ENCODE measurements at regions not wholly inside any gene's neighbourhood (a gene's known extent, or its start where the extent isn't known, plus 50 kb on each side); places are given as distances from the start of the nearest gene placed in this dataset.

- TF ChIP-seq ZSCAN29 (IDR thresholded peaks at IDR 0.05), result no peak
- TF ChIP-seq ZZZ3 (IDR thresholded peaks at IDR 0.05; ENCODE audit: control insufficient read depth, insufficient read length, low read depth), result no peak
- no peak for TF ChIP-seq CBX3 (IDR thresholded peaks at IDR 0.05; ENCODE audit: borderline replicate concordance, low read depth)
- TF ChIP-seq BCL11A (IDR thresholded peaks at IDR 0.05; ENCODE audit: low read depth, low read length), result no peak
- no peak for TF ChIP-seq SPI1 (IDR thresholded peaks at IDR 0.05; ENCODE audit: borderline replicate concordance, insufficient read depth, low read depth, low read length)
- TF ChIP-seq NFXL1 (IDR thresholded peaks at IDR 0.05; ENCODE audit: borderline replicate concordance), result no peak
- TF ChIP-seq EGR1 (IDR thresholded peaks at IDR 0.05; ENCODE audit: borderline replicate concordance in 1 of 2, low read depth in 2 of 2, low read length in 2 of 2), result no peak
- no peak for TF ChIP-seq NR2C2 (IDR thresholded peaks at IDR 0.05; ENCODE audit: borderline replicate concordance, control insufficient read depth, insufficient read length, low read depth)
- no peak for TF ChIP-seq KAT2A (conservative IDR thresholded peaks at IDR 0.05; ENCODE audit: control insufficient read depth, low read depth, low read length)
- TF ChIP-seq TCF7 (IDR thresholded peaks at IDR 0.05; ENCODE audit: borderline replicate concordance), result no peak
- no peaks in the 10 kb centered on the region for H3K27me3 ChIP-seq (replicated peaks in 1 of 2; ENCODE audit: control insufficient read depth in 2 of 2, insufficient read depth in 2 of 2, low read length in 1 of 2)
- in situ Hi-C loops (cut with MboI) (no loop called here), intact Hi-C loops (cut with micrococcal nuclease; ENCODE audit: unreplicated experiment) (no loop called here)
- H4K20me1 ChIP-seq (ENCODE audit: control insufficient read depth, insufficient read depth), result no peaks in the 10 kb centered on the region
- no peak for ATAC-seq
- H3K79me2 ChIP-seq (ENCODE audit: control insufficient read depth, insufficient read depth, low read length), result no peaks in the 10 kb centered on the region
- SMC1A ChIA-PET (ENCODE audit: uncharacterized antibody, unreplicated experiment), result interaction anchor here (0.8 kb wide), 1 partner anchor 10 kb away, joined by 3 read pairs; no protein-coding TSS in a partner anchor
- H3K9ac ChIP-seq (ENCODE audit: control insufficient read depth, insufficient read depth, low read length), result no peak overlapping the region
- H2AFZ ChIP-seq (ENCODE audit: control insufficient read depth, low read depth, low read length), result no peak overlapping the region
- H3K9me3 ChIP-seq (replicated peaks; ENCODE audit: control insufficient read depth, insufficient read depth, low read length), result no peaks in the 10 kb centered on the region
- no peaks in the 10 kb centered on the region; the same call in 1 of the 2 replicates for H3K4me1 ChIP-seq (ENCODE audit: control insufficient read depth, insufficient read depth, low read length)
- no peak overlapping the region for H3K4me2 ChIP-seq (ENCODE audit: control insufficient read depth, insufficient read depth)
- no peaks in the 10 kb centered on the region for H3K36me3 ChIP-seq (ENCODE audit: control insufficient read depth in 2 of 2, insufficient read depth in 2 of 2, low read length in 1 of 2)
- DNase-seq (ENCODE audit: low read depth, low spot score), result no peak
- CTCF ChIA-PET, result interaction anchor here (1.3 kb wide), 1 partner anchor 8 kb away, joined by 3 read pairs; no protein-coding TSS in a partner anchor
- 90% methylated on average over 1 of the region's 1 CpG for WGBS (ENCODE audit: insufficient coverage, insufficient replicate concordance, low lambda C conversion rate, missing lambda C conversion rate)
- POLR2A ChIA-PET, result no interaction called here
- no peak overlapping the region for H3K27ac ChIP-seq (ENCODE audit: control insufficient read depth, insufficient read depth)
- no TSS peak for BruUV-seq (replicated peaks)
- FAIRE-seq, result no peak
- H3K4me3 ChIP-seq, result no peak overlapping the region
- RAD21 ChIA-PET (ENCODE audit: unreplicated experiment), result no interaction called here
Measured at GRCh38 chr18:41012194-41012593, 942.8 kb upstream of the PIK3C3 start.

Data from GM12878 (cell line).